GM12878 (cell line): ENCODE measurements at regions not wholly inside any gene's neighbourhood (a gene's known extent, or its start where the extent isn't known, plus 50 kb on each side); places are given as distances from the start of the nearest gene placed in this dataset.

Source experiments
- BMI1 ChIP-seq: fragments of 450-650 bp; IDR thresholded peaks from 2 replicates; pipeline ENCODE4 v1.6.1; 2016; ENCODE audit warnings: mild to moderate bottlenecking, moderate library complexity, borderline replicate concordance
- CTCF ChIP-seq, 3 experiments: IDR thresholded peaks in 2 of 3; conservative IDR thresholded peaks in 1 of 3; 2 replicates each; pipeline ENCODE4 v1.5.1; 2011; ENCODE audit warnings: low read depth in 3 of 3, low read length in 3 of 3, mild to moderate bottlenecking in 3 of 3, control low read depth in 2 of 3, moderate library complexity in 2 of 3, inconsistent platforms in 1 of 3, mixed read lengths in 1 of 3; ENCODE audit not compliant: control insufficient read depth in 2 of 3, insufficient read depth in 1 of 3; ENCODE audit errors: extremely low read depth in 1 of 3
- RCOR1 ChIP-seq: conservative IDR thresholded peaks from 2 replicates; pipeline ENCODE4 v1.6.1; 2012; ENCODE audit warnings: low read depth, low read length, improper control_type of control experiment

- no peak for TF ChIP-seq CTCF (IDR thresholded peaks at IDR 0.05 in 2 of 3, conservative IDR thresholded peaks at IDR 0.05 in 1 of 3; ENCODE audit: control insufficient read depth in 2 of 3, extremely low read depth in 1 of 3, insufficient read depth in 1 of 3, low read depth in 3 of 3, low read length in 3 of 3)
- no peak for TF ChIP-seq RCOR1
- TF ChIP-seq BMI1, result no peak
These were observed 76.2 kb upstream of the RASSF8 start for GRCh38 chr12:25882266-25882665.
